BLaER1 treated with 17β-estradiol and CSF1 and Interleukin-3, amounts not matched to agents 10 nM and 100 nM (cell line): ENCODE measurements at regions not wholly inside any gene's neighbourhood (a gene's known extent, or its start where the extent isn't known, plus 50 kb on each side); places are given as distances from the start of the nearest gene placed in this dataset.

Source experiments
- H3K27ac ChIP-seq, 11 experiments: shearing (Covaris generic); formaldehyde crosslinking; 2 replicates each; pipeline ENCODE4 v1.8.1; 2022
- H3K27me3 ChIP-seq, 11 experiments: shearing (Covaris generic); formaldehyde crosslinking; 2 replicates each; pipeline ENCODE4 v1.8.1; 2022
- H3K36me3 ChIP-seq, 11 experiments: shearing (Covaris generic); formaldehyde crosslinking; 2 replicates each; pipeline ENCODE4 v1.8.1; 2022
- H3K4me1 ChIP-seq, 10 experiments: shearing (Covaris generic); formaldehyde crosslinking; 2 replicates each; pipeline ENCODE4 v1.8.1; 2022
- H3K4me2 ChIP-seq, 11 experiments: shearing (Covaris generic); formaldehyde crosslinking; 2 replicates each; pipeline ENCODE4 v1.8.1; 2022
- H3K4me3 ChIP-seq, 10 experiments: shearing (Covaris generic); formaldehyde crosslinking; 2 replicates each; pipeline ENCODE4 v1.8.1; 2022
- H3K9ac ChIP-seq, 11 experiments: shearing (Covaris generic); formaldehyde crosslinking; 2 replicates each; pipeline ENCODE4 v1.8.1; 2022
- H3K9me3 ChIP-seq, 11 experiments: shearing (Covaris generic); formaldehyde crosslinking; replicated peaks in 1 of 11; 2 replicates each; pipeline ENCODE4 v1.8.1; 2022
- H4K20me1 ChIP-seq, 11 experiments: shearing (Covaris generic); formaldehyde crosslinking; 2 replicates each; pipeline ENCODE4 v1.8.1; 2022
- Cebpa-rat ChIP-seq, 11 experiments: shearing (Covaris generic); IDR thresholded peaks; 2 replicates each; pipeline ENCODE4 v1.8.1; 2022

DNA sequence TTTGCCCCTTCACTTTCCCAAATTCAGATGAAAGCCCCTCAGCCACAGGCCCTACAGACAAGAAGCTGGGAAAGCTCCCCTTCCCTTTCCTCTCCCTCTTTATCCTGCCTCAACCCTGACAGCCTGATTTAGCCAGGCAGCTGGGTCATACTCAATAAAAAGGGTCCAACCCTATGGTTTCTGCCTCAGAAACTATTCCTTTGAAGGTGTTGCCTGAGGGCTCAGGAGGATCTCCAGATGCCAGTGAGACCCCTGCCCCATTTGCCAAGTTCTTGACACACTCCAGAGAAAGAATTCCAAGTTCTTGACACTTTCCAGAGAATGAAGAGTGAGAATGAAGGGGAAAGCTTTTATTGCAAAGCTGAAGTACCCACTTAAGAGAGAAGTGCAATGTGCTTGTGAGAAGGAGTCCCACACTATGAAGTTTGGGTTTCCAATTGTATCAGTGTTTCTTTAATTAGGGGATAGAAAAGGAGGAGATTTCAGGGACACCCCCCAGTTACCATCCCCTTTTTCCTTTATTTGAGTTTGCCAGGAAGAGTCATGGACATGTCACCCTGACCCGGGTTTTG is 576.2 kb downstream of the METTL4 start:
- Histone ChIP-seq H3K4me3 (no peak overlapping the region), H3K27ac (no peak overlapping the region), H4K20me1 (no peaks in the 10 kb centered on the region), H3K36me3 (no peaks in the 10 kb centered on the region), H3K4me2 (peak overlapping the region in 8 of 11 experiments; percentile 23 to 68 (median 49); a peak in 16 of 22 replicates), H3K27me3 (no peaks in the 10 kb centered on the region), H3K9ac (no peak overlapping the region), H3K4me1 (peaks cover 0 to 20% (median 15%) of the 10 kb centered on the region in 10 experiments; a peak in 14 of 20 replicates), H3K9me3 (no peaks in the 10 kb centered on the region)
- TF ChIP-seq Cebpa-rat (IDR thresholded peaks at IDR 0.05), result no peak

DNA sequence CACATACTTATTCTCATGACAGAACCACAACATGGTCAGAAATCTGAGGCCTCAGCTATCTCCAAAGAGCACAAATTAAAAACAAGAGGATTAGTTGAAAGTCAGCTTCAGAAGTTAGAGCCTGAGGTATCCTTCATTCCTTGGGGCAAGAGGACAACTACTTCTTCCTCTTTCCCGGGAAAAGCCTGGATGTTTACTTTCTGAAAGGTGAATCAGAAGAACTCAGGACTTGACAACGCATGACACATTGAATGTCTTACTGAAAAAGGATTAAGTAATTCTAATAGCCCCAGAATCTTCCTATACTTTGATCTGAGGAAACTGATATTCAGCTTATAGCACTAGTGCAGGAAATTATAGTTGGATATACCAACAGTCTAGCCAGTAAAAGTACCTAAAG is 573.2 kb downstream of the METTL4 start:
- H3K9me3 ChIP-seq, result no peaks in the 10 kb centered on the region
- no peak overlapping the region for H3K27ac ChIP-seq
- no peaks in the 10 kb centered on the region for H4K20me1 ChIP-seq
- H3K4me3 ChIP-seq, result no peak overlapping the region
- peaks cover 0 to 20% (median 15%) of the 10 kb centered on the region in 10 experiments; a peak in 14 of 20 replicates for H3K4me1 ChIP-seq
- H3K4me2 ChIP-seq, result no peak overlapping the region
- no peaks in the 10 kb centered on the region for H3K27me3 ChIP-seq
- no peaks in the 10 kb centered on the region for H3K36me3 ChIP-seq
- TF ChIP-seq Cebpa-rat (IDR thresholded peaks at IDR 0.05), result no peak
- no peak overlapping the region for H3K9ac ChIP-seq

- Histone ChIP-seq H3K4me3 (no peak overlapping the region), H3K9ac (no peak overlapping the region), H3K27ac (no peak overlapping the region), H4K20me1 (no peaks in the 10 kb centered on the region), H3K9me3 (no peaks in the 10 kb centered on the region), H3K4me2 (no peak overlapping the region), H3K27me3 (no peaks in the 10 kb centered on the region), H3K36me3 (no peaks in the 10 kb centered on the region), H3K4me1 (peaks cover 0 to 18% (median 13%) of the 10 kb centered on the region in 10 experiments; a peak in 14 of 20 replicates)
- no peak for TF ChIP-seq Cebpa-rat (IDR thresholded peaks at IDR 0.05)
Observed at GRCh38 chr18:1999387-1999786, 571.9 kb downstream of the METTL4 start.

- H3K27ac ChIP-seq, result no peak overlapping the region
- no peaks in the 10 kb centered on the region for H4K20me1 ChIP-seq
- no peak overlapping the region for H3K4me2 ChIP-seq
- TF ChIP-seq Cebpa-rat (IDR thresholded peaks at IDR 0.05), result no peak
- H3K27me3 ChIP-seq, result no peaks in the 10 kb centered on the region
- no peak overlapping the region for H3K4me3 ChIP-seq
- H3K9me3 ChIP-seq, result no peaks in the 10 kb centered on the region
- H3K9ac ChIP-seq, result no peak overlapping the region
- no peaks in the 10 kb centered on the region for H3K4me1 ChIP-seq
- H3K36me3 ChIP-seq, result no peaks in the 10 kb centered on the region
Observed at GRCh38 chr18:2002151-2002550, 569.2 kb downstream of the METTL4 start.

DNA sequence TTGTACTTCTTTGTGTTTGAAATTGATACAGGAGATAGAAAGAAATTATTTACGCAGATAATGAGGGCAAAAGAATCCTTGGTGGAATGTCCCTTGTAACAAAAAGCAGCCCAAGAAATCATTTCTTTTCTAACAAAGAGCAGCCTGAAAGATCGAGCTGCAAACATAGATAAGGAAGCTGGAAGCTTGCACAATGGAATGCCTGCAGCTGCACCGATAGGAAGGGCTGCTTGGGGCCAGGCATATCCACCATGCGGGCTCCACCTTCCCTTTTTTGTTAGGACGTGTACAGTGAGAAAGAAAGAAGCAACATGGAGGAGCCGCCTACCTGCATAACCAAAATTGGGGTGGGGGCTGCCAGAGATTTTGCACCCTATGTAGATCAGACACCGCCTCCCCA is 568.7 kb downstream of the METTL4 start:
- H3K27ac ChIP-seq, result no peak overlapping the region
- H3K9ac ChIP-seq, result no peak overlapping the region
- H3K4me3 ChIP-seq, result no peak overlapping the region
- H3K27me3 ChIP-seq, result no peaks in the 10 kb centered on the region
- H3K9me3 ChIP-seq, result no peaks in the 10 kb centered on the region
- H3K36me3 ChIP-seq, result no peaks in the 10 kb centered on the region
- H4K20me1 ChIP-seq, result no peaks in the 10 kb centered on the region
- no peak overlapping the region for H3K4me2 ChIP-seq
- TF ChIP-seq Cebpa-rat (IDR thresholded peaks at IDR 0.05), result no peak
- no peaks in the 10 kb centered on the region for H3K4me1 ChIP-seq

DNA sequence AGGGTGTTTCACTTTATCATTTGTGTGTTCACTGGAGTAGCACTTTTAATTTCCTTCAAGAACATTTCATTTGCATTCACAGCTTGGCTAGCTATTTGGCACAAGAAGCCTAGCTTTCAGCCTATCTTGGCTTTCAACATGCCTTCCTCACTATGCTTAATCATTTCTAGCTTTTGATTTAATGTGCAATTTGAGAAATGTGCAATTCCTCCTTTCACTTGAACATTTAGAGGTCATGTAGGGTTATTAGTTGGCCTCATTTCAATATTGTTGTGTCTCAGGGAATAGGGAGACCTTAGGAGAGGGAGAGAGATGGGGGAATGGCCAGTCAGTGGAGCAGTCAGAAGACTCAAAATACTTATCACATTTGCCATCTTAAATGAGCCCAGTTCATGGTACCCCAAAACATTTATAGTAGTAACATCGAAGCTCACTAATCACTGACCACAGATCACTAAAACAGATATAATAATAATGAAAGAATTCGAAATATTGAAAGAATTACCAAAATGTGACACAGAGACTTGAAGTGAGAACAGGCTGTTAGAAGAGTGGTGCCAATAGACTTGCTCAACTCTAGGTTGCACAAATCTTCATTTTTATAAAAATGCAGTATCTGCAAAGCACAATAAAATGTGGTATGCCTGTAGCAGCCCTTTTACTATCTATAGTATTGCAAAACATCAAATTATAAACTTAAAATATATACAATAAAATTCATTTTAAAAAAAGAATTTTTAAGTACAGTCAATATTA is 561.2 kb downstream of the METTL4 start:
- Histone ChIP-seq H3K9me3 (no peaks in the 10 kb centered on the region), H4K20me1 (no peaks in the 10 kb centered on the region), H3K36me3 (no peaks in the 10 kb centered on the region), H3K9ac (no peak overlapping the region), H3K4me2 (no peak overlapping the region), H3K27me3 (no peaks in the 10 kb centered on the region), H3K4me3 (no peak overlapping the region), H3K27ac (no peak overlapping the region), H3K4me1 (no peaks in the 10 kb centered on the region)
- no peak for TF ChIP-seq Cebpa-rat (IDR thresholded peaks at IDR 0.05)

DNA sequence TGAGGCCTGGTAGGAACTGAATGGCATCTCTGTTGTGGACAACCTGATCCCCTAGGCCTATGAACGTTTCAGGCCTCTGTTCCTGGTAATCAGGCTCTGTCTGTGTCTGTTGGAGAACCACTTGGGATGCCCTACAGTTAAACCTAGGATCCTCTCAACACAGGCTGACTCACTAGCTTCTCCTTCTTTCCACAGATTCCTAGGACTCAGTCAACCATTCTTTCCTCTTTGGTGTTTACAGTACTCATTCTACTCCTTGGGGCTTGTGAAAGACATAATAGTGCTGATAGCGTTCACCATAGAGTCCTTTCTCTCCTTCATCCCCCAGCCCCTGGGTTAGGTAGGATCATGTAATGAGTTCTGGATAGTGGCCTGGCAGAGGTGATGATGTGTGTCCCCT is 544.3 kb downstream of the METTL4 start:
- TF ChIP-seq Cebpa-rat (IDR thresholded peaks at IDR 0.05), result no peak
- H3K4me2 ChIP-seq, result peak overlapping the region in 3 of 11 experiments; percentile 4 to 17 (median 8); a peak in 4 of 22 replicates
- peaks cover 0 to 5% (median 0%) of the 10 kb centered on the region in 10 experiments; a peak in 2 of 20 replicates for H3K4me1 ChIP-seq

GRCh38 chr18:2027756-2028155 is 543.5 kb downstream of the METTL4 start:
- no peak overlapping the region for H3K27ac ChIP-seq
- no peaks in the 10 kb centered on the region for H3K27me3 ChIP-seq
- H3K36me3 ChIP-seq, result no peaks in the 10 kb centered on the region
- peaks cover 0 to 5% (median 0%) of the 10 kb centered on the region in 10 experiments; a peak in 2 of 20 replicates for H3K4me1 ChIP-seq
- TF ChIP-seq Cebpa-rat (IDR thresholded peaks at IDR 0.05), result no peak
- peak overlapping the region in 2 of 11 experiments; percentile 4 to 17; a peak in 2 of 22 replicates for H3K4me2 ChIP-seq
- H3K4me3 ChIP-seq, result no peak overlapping the region
- no peaks in the 10 kb centered on the region for H4K20me1 ChIP-seq
- no peaks in the 10 kb centered on the region for H3K9me3 ChIP-seq
- no peak overlapping the region for H3K9ac ChIP-seq

More for the DNA sequence above, 544.3 kb downstream of the METTL4 start:
- Histone ChIP-seq H3K9me3 (no peaks in the 10 kb centered on the region), H3K36me3 (no peaks in the 10 kb centered on the region), H3K9ac (no peak overlapping the region), H3K27me3 (no peaks in the 10 kb centered on the region), H4K20me1 (no peaks in the 10 kb centered on the region), H3K4me3 (no peak overlapping the region), H3K27ac (no peak overlapping the region)

DNA sequence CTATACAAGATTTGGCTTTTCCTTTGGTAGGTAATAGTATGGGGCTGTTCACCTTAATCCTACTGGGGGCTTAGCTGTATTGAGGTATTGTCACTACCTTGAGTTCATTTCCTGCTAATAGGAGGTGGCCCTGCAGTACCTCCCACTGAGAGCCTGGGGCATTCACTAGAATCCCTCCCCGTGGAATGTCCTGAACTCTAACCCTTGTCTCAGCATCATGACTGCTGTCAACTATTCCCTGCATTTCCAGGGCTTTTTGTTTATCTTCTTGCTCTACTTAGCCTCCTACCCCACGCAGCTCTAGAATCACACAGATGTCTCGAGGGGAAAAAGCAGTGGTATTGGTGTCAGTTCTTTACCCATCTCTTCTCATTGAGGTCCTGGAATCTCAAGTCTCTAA is 542.3 kb downstream of the METTL4 start:
- Histone ChIP-seq H3K9ac (no peak overlapping the region), H3K4me1 (peaks cover 0 to 5% (median 0%) of the 10 kb centered on the region in 10 experiments; a peak in 2 of 20 replicates), H3K4me3 (no peak overlapping the region), H3K27ac (no peak overlapping the region), H3K36me3 (no peaks in the 10 kb centered on the region), H3K4me2 (no peak overlapping the region), H3K9me3 (no peaks in the 10 kb centered on the region), H3K27me3 (no peaks in the 10 kb centered on the region), H4K20me1 (no peaks in the 10 kb centered on the region)
- no peak for TF ChIP-seq Cebpa-rat (IDR thresholded peaks at IDR 0.05)

GRCh38 chr18:2030647-2031046 is 540.7 kb downstream of the METTL4 start:
- Histone ChIP-seq H3K27ac (no peak overlapping the region), H3K9me3 (no peaks in the 10 kb centered on the region; a peak in 1 of 22 replicates), H3K27me3 (no peaks in the 10 kb centered on the region), H3K4me2 (no peak overlapping the region), H4K20me1 (no peaks in the 10 kb centered on the region), H3K9ac (no peak overlapping the region), H3K4me1 (peaks cover 0 to 5% (median 0%) of the 10 kb centered on the region in 10 experiments; a peak in 2 of 20 replicates), H3K4me3 (no peak overlapping the region), H3K36me3 (no peaks in the 10 kb centered on the region)
- no peak for TF ChIP-seq Cebpa-rat (IDR thresholded peaks at IDR 0.05)
